Retinal pigment epithelial cell (primary cell): ENCODE measurements at regions not wholly inside any gene's neighbourhood (a gene's known extent, or its start where the extent isn't known, plus 50 kb on each side); places are given as distances from the start of the nearest gene placed in this dataset.

Experiments
- DNase-seq: peaks from one replicate; pipeline ENCODE4 v3.0.0-alpha.2; 2010; ENCODE audit warnings: low read depth
- H3K4me3 ChIP-seq: 2 replicates; pipeline ENCODE4 v1.5.1; 2011; ENCODE audit warnings: mild to moderate bottlenecking, low read length, control low read depth, moderate library complexity
- CTCF ChIP-seq: conservative IDR thresholded peaks from 2 replicates; pipeline ENCODE4 v1.5.1; 2011; ENCODE audit warnings: low read depth, low read length, control low read depth, inconsistent platforms

GRCh38 chr1:177356674-177357435 is 186.1 kb downstream of the BRINP2 start:
- no peak for TF ChIP-seq CTCF
- no peak for DNase-seq
- no peak overlapping the region for H3K4me3 ChIP-seq

- peak; percentile 2 for DNase-seq
- no peak overlapping the region for H3K4me3 ChIP-seq
- peak; percentile 66 for TF ChIP-seq CTCF
These were observed 184.8 kb downstream of the BRINP2 start for GRCh38 chr1:177355575-177355974.

GRCh38 chr1:177354247-177354646 is 183.5 kb downstream of the BRINP2 start:
- no peak for TF ChIP-seq CTCF
- no peak overlapping the region for H3K4me3 ChIP-seq
- DNase-seq: no peak

GRCh38 chr1:177351361-177352108 is 180.8 kb downstream of the BRINP2 start:
- no peak for DNase-seq
- H3K4me3 ChIP-seq: no peak overlapping the region
- no peak for TF ChIP-seq CTCF

GRCh38 chr1:177346790-177347359 is 176.1 kb downstream of the BRINP2 start:
- no peak overlapping the region for H3K4me3 ChIP-seq
- DNase-seq: no peak
- no peak for TF ChIP-seq CTCF

- no peak for DNase-seq
- TF ChIP-seq CTCF: no peak
- H3K4me3 ChIP-seq: no peak overlapping the region
These were observed 172.7 kb downstream of the BRINP2 start for GRCh38 chr1:177343445-177343844.
